GM12872 (cell line): ENCODE measurements at regions not wholly inside any gene's neighbourhood (a gene's known extent, or its start where the extent isn't known, plus 50 kb on each side); places are given as distances from the start of the nearest gene placed in this dataset.

Source experiments
- CTCF ChIP-seq: IDR thresholded peaks from 3 replicates; pipeline ENCODE4 v1.5.1; 2011; ENCODE audit warnings: low read depth, mild to moderate bottlenecking, low read length, moderate library complexity; ENCODE audit not compliant: insufficient read depth

- no peak for TF ChIP-seq CTCF
Measured at GRCh38 chr15:83364501-83364900, 80.0 kb upstream of the BNC1 start.

- TF ChIP-seq CTCF = no peak
Measured at GRCh38 chr15:83365370-83365938, 81.0 kb upstream of the BNC1 start.

GRCh38 chr15:83372434-83372891 lies 74.7 kb upstream of the SH3GL3 start:
- no peak for TF ChIP-seq CTCF

GRCh38 chr15:83378921-83379578 lies 68.1 kb upstream of the SH3GL3 start:
- TF ChIP-seq CTCF = no peak

- no peak for TF ChIP-seq CTCF
Measured at GRCh38 chr15:83379579-83379959, 67.6 kb upstream of the SH3GL3 start.

- no peak for TF ChIP-seq CTCF
Measured at GRCh38 chr15:83380059-83380458, 67.1 kb upstream of the SH3GL3 start.

- TF ChIP-seq CTCF = peak; percentile 73
Measured at GRCh38 chr15:83380682-83381081, 66.5 kb upstream of the SH3GL3 start.
